ENCODE measurements at regions not wholly inside any gene's neighbourhood (a gene's known extent, or its start where the extent isn't known, plus 50 kb on each side); places are given as distances from the start of the nearest gene placed in this dataset.

DNA sequence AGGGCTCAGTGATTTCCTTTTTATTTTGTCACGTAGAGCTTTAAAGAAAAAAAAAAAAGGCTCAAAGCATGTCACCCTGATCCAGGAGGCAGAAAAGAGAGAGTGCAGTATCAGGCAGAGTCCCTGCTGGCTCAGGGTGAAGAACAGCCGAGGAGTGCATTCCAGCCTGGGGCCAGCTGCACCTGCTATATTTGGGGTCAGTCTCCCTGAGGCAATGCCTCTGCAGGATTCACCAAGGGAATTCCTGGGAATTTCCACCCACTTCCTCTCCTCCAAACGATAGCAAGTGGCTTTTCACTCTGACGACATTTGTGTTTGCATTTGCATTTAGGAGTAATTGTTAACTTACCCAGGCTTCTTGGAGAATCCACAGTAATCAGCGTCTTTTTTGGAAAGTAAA lies 202.9 kb upstream of the CTNNB1 start:
- DNase-seq (ENCODE audit: low spot score), result no peak

GRCh38 chr3:40996827-40997710 lies 202.2 kb upstream of the CTNNB1 start:
- DNase-seq (ENCODE audit: low spot score), result no peak

GRCh38 chr3:40997711-40998519 lies 201.4 kb upstream of the CTNNB1 start:
- no peak for DNase-seq (ENCODE audit: low spot score)

DNA sequence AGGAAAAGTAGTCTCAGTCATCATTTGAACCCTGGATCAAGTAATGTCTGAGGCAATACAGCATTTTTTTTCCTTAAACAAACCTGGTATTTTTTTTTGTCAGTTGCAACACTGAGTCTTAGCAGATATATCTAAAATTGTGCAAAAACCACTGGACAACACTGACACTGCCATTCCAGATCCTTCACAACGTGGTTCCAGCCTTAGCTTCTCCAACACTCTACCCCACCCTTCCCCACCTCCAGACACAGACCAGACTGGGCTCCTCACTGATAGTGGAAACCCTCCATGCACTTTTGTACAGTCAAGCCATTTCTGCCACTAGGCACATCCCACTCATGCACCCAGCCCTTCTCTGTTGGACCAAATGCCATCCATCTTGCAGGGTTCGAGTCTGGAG lies 199.6 kb upstream of the CTNNB1 start:
- no peak for DNase-seq (ENCODE audit: low spot score)

DNA sequence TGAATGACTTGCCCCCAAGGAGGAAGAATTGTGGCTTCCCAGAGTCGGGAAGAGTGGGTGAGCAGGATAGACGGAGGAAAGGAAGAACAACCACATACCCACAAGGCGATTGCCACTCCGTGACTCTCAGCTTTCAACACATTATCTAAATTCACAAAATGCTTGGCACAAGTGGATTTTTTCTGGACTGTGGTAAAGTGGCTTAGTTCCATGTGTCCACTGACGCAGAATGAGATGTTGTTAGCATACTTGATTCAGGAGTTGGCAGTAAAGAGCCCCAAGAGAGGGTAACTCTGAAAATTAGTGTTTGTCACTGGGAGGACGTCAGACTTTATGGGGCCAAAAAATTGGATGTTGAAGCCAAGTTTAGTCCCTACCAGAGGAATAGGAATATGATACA lies 198.8 kb upstream of the CTNNB1 start:
- DNase-seq (ENCODE audit: low spot score), result no peak

- DNase-seq (ENCODE audit: low spot score), result no peak
Measured at GRCh38 chr3:41001556-41001955, 197.7 kb upstream of the CTNNB1 start.

GRCh38 chr3:41002104-41002503 lies 197.2 kb upstream of the CTNNB1 start:
- no peak for DNase-seq (ENCODE audit: low spot score)

DNA sequence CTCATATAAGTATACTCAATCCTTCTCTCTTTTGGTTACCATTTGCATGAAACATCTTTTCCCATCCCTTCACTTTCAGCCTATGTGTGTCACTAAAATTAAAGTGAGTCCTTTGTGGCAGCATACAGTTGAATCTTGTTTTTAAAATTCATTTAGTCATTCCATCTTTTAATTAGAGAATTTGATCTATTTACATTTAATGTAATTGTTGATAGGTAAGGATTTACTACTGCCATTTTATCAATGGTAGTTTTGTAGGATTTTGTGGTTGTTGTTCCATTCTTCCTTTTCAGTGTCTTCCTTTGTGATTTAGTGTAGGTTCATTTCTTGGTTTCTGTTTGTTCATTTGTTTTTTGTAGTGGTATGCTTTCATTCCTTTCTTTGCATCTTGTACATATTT lies 191.9 kb upstream of the CTNNB1 start:
- no peak for DNase-seq (ENCODE audit: low spot score)

DNA sequence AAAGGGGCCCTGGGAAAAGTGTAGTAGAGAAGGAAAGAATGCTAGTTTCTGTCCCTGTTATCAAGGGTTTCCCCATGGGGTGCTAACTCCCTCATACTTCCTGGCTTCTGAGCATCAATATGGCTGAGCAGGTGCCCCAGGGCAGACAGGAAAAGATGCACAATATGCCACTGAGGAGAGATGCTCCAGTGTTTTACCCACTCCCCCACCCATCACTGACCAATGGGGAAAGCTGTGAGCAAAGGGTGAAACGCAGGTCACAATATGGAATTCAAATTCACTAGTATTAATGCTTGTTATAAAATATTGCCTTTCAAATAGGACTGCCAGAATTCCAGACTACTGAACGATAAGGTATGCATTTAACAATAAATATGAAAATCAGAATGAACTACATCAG lies 187.5 kb upstream of the CTNNB1 start:
- DNase-seq (ENCODE audit: low spot score), result no peak

- no peak for DNase-seq (ENCODE audit: low spot score)
Measured at GRCh38 chr3:41018855-41019254, 180.4 kb upstream of the CTNNB1 start.

GRCh38 chr3:41024031-41024836 lies 175.1 kb upstream of the CTNNB1 start:
- no peak for DNase-seq (ENCODE audit: low spot score)

GRCh38 chr3:41026394-41027177 lies 172.7 kb upstream of the CTNNB1 start:
- peak; percentile 13 for DNase-seq (ENCODE audit: low spot score)

GRCh38 chr3:41029356-41029755 lies 169.9 kb upstream of the CTNNB1 start:
- DNase-seq (ENCODE audit: low spot score), result no peak

DNA sequence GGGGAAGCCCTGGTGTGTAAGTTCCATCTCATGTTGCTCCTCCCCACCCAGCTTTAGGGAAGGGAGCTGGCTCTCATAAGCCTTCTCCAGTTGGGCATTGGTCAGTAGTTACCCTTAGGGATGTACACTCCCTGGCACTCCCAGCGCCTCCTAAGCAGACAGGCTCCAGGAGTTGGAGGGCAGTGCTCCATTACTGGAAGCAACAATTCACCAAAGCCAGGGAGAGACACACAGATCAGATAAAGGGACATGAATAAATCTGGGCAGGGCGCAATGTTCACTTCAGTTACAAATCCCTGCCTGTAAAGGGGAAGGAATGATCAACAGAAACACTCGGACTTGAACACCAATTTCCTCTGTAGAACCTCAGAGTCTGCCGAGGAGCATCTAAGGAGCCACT lies 169.1 kb upstream of the CTNNB1 start:
- DNase-seq (ENCODE audit: low spot score), result no peak

DNA sequence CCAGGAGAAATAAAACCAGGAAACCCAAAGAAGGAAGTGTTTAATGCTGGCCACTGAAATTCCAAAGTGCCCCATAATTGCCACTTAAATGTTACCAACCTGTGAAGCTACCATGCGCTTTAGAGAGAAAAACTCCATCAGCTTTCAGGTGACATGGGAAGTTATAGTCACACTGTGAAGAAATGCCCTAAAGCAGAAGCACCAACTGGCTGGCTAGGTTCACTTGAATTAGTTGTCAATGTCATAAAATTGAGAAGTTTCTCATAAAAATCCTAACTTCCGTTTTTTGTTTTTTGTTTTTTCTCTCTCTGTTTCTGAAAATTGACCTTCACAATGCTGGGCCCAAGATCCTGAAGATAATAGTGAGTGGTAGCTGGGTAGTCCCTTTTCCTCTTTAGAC lies 167.9 kb upstream of the CTNNB1 start:
- DNase-seq (ENCODE audit: low spot score), result no peak

DNA sequence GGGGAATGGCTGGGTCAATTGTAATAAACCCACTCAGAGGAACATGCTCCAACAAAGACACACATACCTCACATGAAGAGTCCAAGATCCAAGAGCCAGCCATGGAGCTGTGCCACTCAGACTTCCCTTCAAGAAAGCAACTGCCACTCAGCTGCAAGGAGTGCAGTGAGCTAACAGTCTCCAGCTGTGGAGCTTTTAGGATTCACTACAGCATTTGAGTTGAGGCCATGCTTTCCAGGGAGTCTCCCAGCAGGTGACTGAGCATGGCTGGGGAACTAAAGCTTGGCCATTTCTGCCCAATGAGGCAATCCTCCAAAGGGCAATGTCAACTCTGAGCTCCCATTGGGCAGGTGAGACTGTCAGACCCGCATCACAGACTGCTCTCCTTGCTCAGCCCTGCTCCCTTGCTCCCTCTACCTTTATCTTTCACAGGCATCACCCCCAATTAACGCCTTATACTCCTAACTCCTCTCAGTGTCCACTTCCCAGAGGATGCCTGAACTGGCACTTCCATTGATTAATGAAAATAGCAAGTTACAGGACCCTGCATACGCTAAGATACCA lies 165.3 kb upstream of the CTNNB1 start:
- DNase-seq (ENCODE audit: low spot score), result no peak

GRCh38 chr3:41035456-41036022 lies 163.8 kb upstream of the CTNNB1 start:
- DNase-seq (ENCODE audit: low spot score), result no peak

GRCh38 chr3:41037651-41038334 lies 161.5 kb upstream of the CTNNB1 start:
- no peak for DNase-seq (ENCODE audit: low spot score)

DNA sequence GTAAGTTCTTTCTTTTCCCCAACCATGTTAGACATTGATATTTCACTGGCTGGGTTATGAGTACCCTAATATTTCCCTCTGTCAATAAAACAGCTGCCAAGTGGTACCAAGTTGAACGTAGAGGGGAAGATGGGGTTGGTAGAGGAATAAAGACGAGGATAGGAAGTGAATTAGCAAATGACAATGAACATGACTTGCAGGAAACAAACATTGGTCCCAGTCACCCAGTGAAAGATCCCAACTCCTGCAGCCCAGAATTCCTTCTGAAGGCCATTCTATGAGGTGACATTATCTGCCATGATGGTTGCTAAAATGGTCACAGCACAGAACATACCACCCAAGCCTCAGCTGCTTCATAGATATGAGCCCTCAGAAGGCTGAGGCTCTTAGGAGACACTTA lies 159.0 kb upstream of the CTNNB1 start:
- no peak for DNase-seq (ENCODE audit: low spot score)

DNA sequence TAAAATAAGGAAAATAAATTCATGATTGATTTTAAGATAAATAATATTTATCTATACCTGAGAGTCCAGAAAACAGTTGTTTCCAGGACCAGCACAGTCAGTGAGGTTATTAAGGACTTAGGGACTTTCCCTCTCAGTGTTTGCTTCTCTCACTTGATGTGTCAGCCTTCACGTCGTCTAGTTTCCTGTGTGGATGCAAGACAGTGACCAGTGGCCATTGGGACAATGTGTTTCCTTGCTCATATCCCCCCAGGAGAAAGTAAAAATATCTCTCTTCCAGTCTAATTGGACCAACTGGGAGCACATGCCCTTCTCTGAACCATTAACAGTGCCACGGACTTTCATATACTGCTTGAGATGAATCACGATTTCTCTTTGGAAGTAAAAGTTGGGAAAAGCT lies 157.8 kb upstream of the CTNNB1 start:
- no peak for DNase-seq (ENCODE audit: low spot score)
